SHP77 treated with DMSO at 0.1 percent for 48 hours (cell line): ENCODE measurements at regions not wholly inside any gene's neighbourhood (a gene's known extent, or its start where the extent isn't known, plus 50 kb on each side); places are given as distances from the start of the nearest gene placed in this dataset.

Source experiments
- DNase-seq: peaks from one replicate; lab custom pipeline; 2025; lab: John Stamatoyannopoulos, UW

GRCh38 chr9:75616052-75616451 lies 274.4 kb upstream of the PCSK5 start:
- no peak for DNase-seq

GRCh38 chr9:75616841-75617566 lies 273.5 kb upstream of the PCSK5 start:
- no peak for DNase-seq

- no peak for DNase-seq
These were observed 267.0 kb upstream of the PCSK5 start for GRCh38 chr9:75623462-75623861.

GRCh38 chr9:75624998-75625397 lies 265.5 kb upstream of the PCSK5 start:
- DNase-seq = no peak

- DNase-seq = no peak
These were observed 263.6 kb upstream of the PCSK5 start for GRCh38 chr9:75626860-75627259.

GRCh38 chr9:75628952-75629351 lies 261.5 kb upstream of the PCSK5 start:
- DNase-seq = no peak

- no peak for DNase-seq
These were observed 256.9 kb upstream of the PCSK5 start for GRCh38 chr9:75633451-75634057.

- no peak for DNase-seq
These were observed 253.9 kb upstream of the PCSK5 start for GRCh38 chr9:75636427-75637045.

GRCh38 chr9:75639971-75640610 lies 250.4 kb upstream of the PCSK5 start:
- no peak for DNase-seq

GRCh38 chr9:75642522-75642921 lies 248.0 kb upstream of the PCSK5 start:
- no peak for DNase-seq

GRCh38 chr9:75644649-75645048 lies 245.8 kb upstream of the PCSK5 start:
- DNase-seq = no peak

- no peak for DNase-seq
These were observed 242.4 kb upstream of the PCSK5 start for GRCh38 chr9:75648034-75648433.

GRCh38 chr9:75649060-75649459 lies 241.4 kb upstream of the PCSK5 start:
- no peak for DNase-seq

- DNase-seq = no peak
These were observed 238.8 kb upstream of the PCSK5 start for GRCh38 chr9:75651709-75652108.

GRCh38 chr9:75653335-75653734 lies 237.1 kb upstream of the PCSK5 start:
- no peak for DNase-seq

GRCh38 chr9:75653750-75654149 lies 236.7 kb upstream of the PCSK5 start:
- DNase-seq = no peak

GRCh38 chr9:75657015-75657414 lies 233.5 kb upstream of the PCSK5 start:
- DNase-seq = no peak

GRCh38 chr9:75658301-75658905 lies 232.1 kb upstream of the PCSK5 start:
- DNase-seq = no peak

- no peak for DNase-seq
These were observed 225.9 kb upstream of the PCSK5 start for GRCh38 chr9:75664597-75664996.

GRCh38 chr9:75666856-75667554 lies 223.5 kb upstream of the PCSK5 start:
- DNase-seq = no peak

GRCh38 chr9:75669721-75670120 lies 220.8 kb upstream of the PCSK5 start:
- no peak for DNase-seq

- no peak for DNase-seq
These were observed 219.1 kb upstream of the PCSK5 start for GRCh38 chr9:75671354-75671753.
